Left lung (tissue), 4 donors: ENCODE measurements at regions not wholly inside any gene's neighbourhood (a gene's known extent, or its start where the extent isn't known, plus 50 kb on each side); places are given as distances from the start of the nearest gene placed in this dataset.
"Not testable (repeated sequence)": the region's sequence is repeated elsewhere in the genome, so short reads cannot be mapped to it uniquely, and the experiment has no call there.

Source experiments
- ATAC-seq: fragments of 200-7000 bp; cut with Tn5 transposase; one replicate; pipeline ENCODE4 v1.9.1; 2020; ENCODE audit warnings: moderate library complexity
- DNase-seq, 4 donors: peaks; one replicate each; pipeline ENCODE4 v3.0.0-alpha.2; 2013 to 2020
- H3K27ac ChIP-seq, 2 donors: fragments of 200-600 bp; sonication (generic) in 1 of 2; one replicate each; pipeline versions ENCODE4 v1.5.0 to v1.8.0; 2020 to 2021
- H3K27me3 ChIP-seq, 2 donors: fragments of 200-600 bp; sonication (generic) in 1 of 2; one replicate each; pipeline versions ENCODE4 v1.5.0 to v1.8.0; 2020 to 2021
- H3K36me3 ChIP-seq, 2 donors: fragments of 200-600 bp; sonication (generic) in 1 of 2; one replicate each; pipeline versions ENCODE4 v1.5.0 to v1.8.0; 2020 to 2021
- H3K4me1 ChIP-seq, 2 donors: fragments of 200-600 bp; one replicate each; pipeline ENCODE4 v1.8.0; 2021
- H3K4me3 ChIP-seq, 2 donors: fragments of 200-600 bp; sonication (generic) in 1 of 2; one replicate each; pipeline versions ENCODE4 v1.5.0 to v1.8.0; 2020 to 2021; ENCODE audit warnings: mild to moderate bottlenecking in 1 of 2
- H3K9me3 ChIP-seq, 2 donors: fragments of 200-600 bp; sonication (generic) in 1 of 2; one replicate each; pipeline versions ENCODE4 v1.5.0 to v1.8.0; 2020 to 2021
- CTCF ChIP-seq, 2 donors: fragments of 200-600 bp; sonication (generic) in 1 of 2; IDR thresholded peaks; one replicate each; pipeline versions ENCODE4 v1.5.0 to v1.8.0; 2021; ENCODE audit warnings: antibody characterized with exemption in 2 of 2
- intact Hi-C, 2 donors: fragments of 100-400 bp; cut with DNase I; formaldehyde crosslinking; loops; one replicate each; pipeline versions ENCODE4 v1.11.2 to v1.14.2; 2022
- donor health status: DM: no; HTN: yes; CAD: no.
- donor health status: DM: no; HTN: no; CAD: no.

GRCh38 chr11:67859513-67860161 lies 144.3 kb downstream of the UNC93B1 start:
- H3K27ac ChIP-seq, H3K27me3 ChIP-seq, ATAC-seq, H3K9me3 ChIP-seq, DNase-seq, H3K36me3 ChIP-seq, H3K4me3 ChIP-seq, intact Hi-C loops, H3K4me1 ChIP-seq: not testable (repeated sequence)
- peak in 1 of 2 donors; percentile 33 for TF ChIP-seq CTCF (IDR thresholded peaks at IDR 0.05)

- H3K36me3 ChIP-seq, H3K27me3 ChIP-seq, H3K27ac ChIP-seq, H3K4me3 ChIP-seq, ATAC-seq, H3K4me1 ChIP-seq, intact Hi-C loops, DNase-seq, H3K9me3 ChIP-seq: not testable (repeated sequence)
Measured at GRCh38 chr11:67850747-67851146, 153.2 kb downstream of the UNC93B1 start.

GRCh38 chr11:67849766-67850165 lies 154.1 kb downstream of the UNC93B1 start:
- DNase-seq, H3K4me3 ChIP-seq, H3K4me1 ChIP-seq, ATAC-seq, H3K36me3 ChIP-seq, intact Hi-C loops, H3K27me3 ChIP-seq, H3K9me3 ChIP-seq: not testable (repeated sequence)
- peak overlapping the region in 1 of 2 donors; percentile 48 for H3K27ac ChIP-seq

DNA sequence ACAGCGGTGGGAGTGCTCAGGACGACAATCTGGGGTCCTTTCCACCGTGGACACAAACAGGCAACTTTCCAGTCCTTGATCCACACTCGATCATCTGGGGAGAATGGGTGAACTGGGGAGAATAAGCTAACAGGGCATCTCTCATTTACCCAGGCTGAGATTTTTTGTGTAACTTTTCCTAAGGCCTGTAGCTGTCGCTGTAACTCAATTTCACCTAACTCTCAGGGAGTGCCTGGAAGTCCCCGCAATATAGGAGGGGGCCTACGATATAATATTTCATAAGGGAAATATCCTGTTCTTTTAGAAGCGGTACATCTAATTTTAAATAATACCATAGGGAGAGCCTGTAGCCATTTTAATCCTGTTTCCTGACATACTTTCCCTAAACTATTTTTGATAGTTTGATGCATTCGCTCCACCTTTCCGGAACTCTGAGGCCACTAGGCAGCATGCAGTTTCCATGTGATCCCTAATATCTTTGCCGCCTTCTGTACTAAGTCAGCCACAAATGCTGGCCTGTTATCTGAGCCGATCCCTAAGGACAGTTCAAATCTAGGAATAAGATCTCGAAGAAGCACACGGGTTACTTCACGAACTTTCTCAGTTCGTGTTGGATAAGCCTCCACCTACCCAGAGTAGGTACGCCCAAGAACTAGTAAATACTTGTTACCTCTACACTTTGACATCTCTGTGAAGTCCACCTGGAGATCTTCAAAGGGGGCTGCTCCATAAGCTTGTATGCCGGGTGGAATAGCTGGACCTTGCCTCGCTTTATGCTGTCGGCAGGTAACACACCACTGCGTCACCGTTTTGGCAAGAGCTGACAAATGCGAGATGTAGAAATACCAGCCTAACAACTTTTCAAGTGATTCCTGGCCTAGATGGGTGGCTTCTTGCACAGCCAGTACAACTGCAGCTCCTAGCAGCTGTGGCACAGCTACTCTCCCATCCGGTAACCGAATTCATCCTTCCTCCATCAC lies 155.7 kb downstream of the UNC93B1 start:
- H3K9me3 ChIP-seq, ATAC-seq, H3K36me3 ChIP-seq, H3K27me3 ChIP-seq, intact Hi-C loops, H3K4me1 ChIP-seq: not testable (repeated sequence)
- peak overlapping the region; percentile 70 to 73 for H3K27ac ChIP-seq
- peak in 1 of 4 donors; percentile 28 for DNase-seq
- TF ChIP-seq CTCF (IDR thresholded peaks at IDR 0.05), result peak in 1 of 2 donors; percentile 35
- H3K4me3 ChIP-seq, result peak overlapping the region; percentile 5 to 24

DNA sequence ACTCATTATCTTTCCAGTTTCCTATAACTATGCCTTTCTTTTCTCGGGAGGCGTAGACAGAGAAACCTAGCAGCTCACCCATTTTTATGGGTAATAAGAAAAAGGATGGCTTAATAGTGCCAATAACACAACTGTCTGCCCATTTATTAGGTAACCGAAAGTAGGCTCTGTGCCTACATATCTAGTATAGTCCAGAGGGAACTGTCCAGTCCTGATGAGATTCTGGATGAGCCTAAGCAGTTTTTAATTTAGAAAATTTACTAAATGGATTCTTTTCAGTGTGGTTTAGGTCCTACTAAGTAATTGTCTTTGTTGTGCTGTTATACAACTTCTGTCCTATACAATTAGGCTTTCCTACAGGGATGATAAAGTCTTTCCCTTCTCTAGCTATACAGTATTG lies 157.6 kb downstream of the UNC93B1 start:
- H3K9me3 ChIP-seq, intact Hi-C loops, H3K27me3 ChIP-seq, H3K27ac ChIP-seq, ATAC-seq, H3K4me1 ChIP-seq, H3K4me3 ChIP-seq, DNase-seq, H3K36me3 ChIP-seq: not testable (repeated sequence)

DNA sequence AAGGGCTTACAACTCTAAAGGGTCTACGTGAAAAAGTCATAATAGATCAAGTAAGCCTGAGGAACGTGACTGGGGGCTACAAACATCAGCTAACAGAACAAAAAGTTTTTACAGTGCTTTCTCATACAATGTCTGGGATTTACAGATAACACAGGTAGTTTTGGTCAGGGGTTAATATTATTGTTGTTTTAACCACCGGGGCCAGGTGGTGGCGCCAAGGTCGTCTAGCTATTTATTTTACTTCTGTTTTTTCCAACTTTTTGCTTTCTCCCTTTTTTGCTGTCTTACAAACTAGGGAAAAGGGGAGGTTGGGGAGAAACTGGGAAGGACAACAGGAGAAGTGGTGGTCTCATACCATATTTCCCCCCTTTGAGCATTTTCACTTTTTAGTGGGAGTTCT lies 158.6 kb downstream of the UNC93B1 start:
- H3K4me1 ChIP-seq, H3K27ac ChIP-seq, intact Hi-C loops, H3K36me3 ChIP-seq, H3K4me3 ChIP-seq, H3K27me3 ChIP-seq, ATAC-seq, DNase-seq, H3K9me3 ChIP-seq: not testable (repeated sequence)

GRCh38 chr11:67840599-67840998 lies 163.3 kb downstream of the UNC93B1 start:
- H3K27ac ChIP-seq, DNase-seq, intact Hi-C loops, H3K4me3 ChIP-seq, ATAC-seq, H3K4me1 ChIP-seq, H3K36me3 ChIP-seq, H3K27me3 ChIP-seq, H3K9me3 ChIP-seq: not testable (repeated sequence)

- H3K4me3 ChIP-seq, ATAC-seq, H3K4me1 ChIP-seq, H3K27me3 ChIP-seq, intact Hi-C loops, H3K27ac ChIP-seq, H3K9me3 ChIP-seq, DNase-seq, H3K36me3 ChIP-seq: not testable (repeated sequence)
Measured at GRCh38 chr11:67830152-67830551, 155.7 kb upstream of the ALDH3B2 start.

- ATAC-seq, H3K9me3 ChIP-seq, intact Hi-C loops, H3K27ac ChIP-seq, H3K4me1 ChIP-seq, DNase-seq, H3K36me3 ChIP-seq, H3K4me3 ChIP-seq: not testable (repeated sequence)
- H3K27me3 ChIP-seq, result peaks cover 0 to 14% of the 10 kb centered on the region in 2 donors
Measured at GRCh38 chr11:67826951-67827296, 152.5 kb upstream of the ALDH3B2 start.

DNA sequence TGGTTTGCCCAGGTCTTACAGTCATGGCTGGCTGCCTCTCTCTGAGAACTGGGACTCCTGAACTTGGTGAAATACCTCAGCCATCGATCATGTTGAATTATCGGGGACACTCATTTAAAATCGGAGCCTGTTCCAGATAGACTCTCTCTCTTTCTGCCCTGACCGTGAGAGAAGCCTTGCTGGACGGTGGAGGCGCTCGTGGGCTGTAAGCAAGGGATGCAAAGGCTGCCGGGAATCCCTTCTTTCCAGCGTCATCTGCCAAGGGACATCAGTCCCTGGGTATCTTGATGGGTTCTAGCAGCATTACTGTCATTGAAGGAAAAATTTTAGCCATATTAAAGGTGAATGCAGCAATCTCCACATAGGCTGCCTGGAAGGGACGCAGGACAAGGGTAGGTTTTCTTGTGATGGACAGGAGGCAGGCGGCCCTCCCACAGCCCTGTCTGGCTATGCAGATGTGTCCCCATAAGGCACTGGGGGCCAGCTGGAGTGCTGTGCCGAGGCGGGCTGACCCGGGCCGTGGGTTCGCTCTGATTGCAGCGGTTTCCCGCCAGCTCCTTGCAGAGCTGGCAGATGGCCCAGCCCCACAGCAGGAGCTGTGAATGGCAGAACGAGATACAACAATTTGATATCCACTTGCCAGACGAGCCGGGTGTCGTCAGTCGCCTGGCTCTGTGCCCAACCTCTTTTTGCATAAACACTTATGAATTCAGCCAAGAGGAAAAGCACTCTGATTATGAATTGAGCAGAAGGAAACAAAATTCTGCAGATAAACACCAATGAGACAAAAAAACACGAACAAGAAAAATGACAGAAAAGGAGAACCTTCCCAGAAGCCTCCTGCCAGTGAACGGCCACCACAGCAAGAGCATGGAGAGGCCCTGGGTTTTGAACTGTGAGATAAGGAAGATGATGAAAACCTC lies 151.9 kb upstream of the ALDH3B2 start:
- H3K27me3 ChIP-seq, result peaks cover 0 to 14% of the 10 kb centered on the region in 2 donors
- DNase-seq, result peak in 3 of 4 donors; percentile 73 to 94 (median 86)
- H3K36me3 ChIP-seq, H3K4me3 ChIP-seq, H3K9me3 ChIP-seq, intact Hi-C loops, H3K27ac ChIP-seq, ATAC-seq, H3K4me1 ChIP-seq: not testable (repeated sequence)
